Spleen (tissue), 11 donors: ENCODE measurements at regions not wholly inside any gene's neighbourhood (a gene's known extent, or its start where the extent isn't known, plus 50 kb on each side); places are given as distances from the start of the nearest gene placed in this dataset.

Experiments
- DNase-seq: peaks from one replicate; pipeline ENCODE4 v3.0.0-alpha.2; 2020
- H3K27ac ChIP-seq, 8 donors: fragments of 200-600 bp; sonication (generic) in 7 of 8; 1 replicate in 4 of 8; 2 replicates in 4 of 8; pipeline versions ENCODE4 v1.5.0 to v1.8.0; 2016 to 2021; ENCODE audit warnings: inconsistent platforms in 4 of 8, mild to moderate bottlenecking in 4 of 8, moderate library complexity in 1 of 8
- H3K27me3 ChIP-seq, 7 donors: fragments of 200-600 bp; sonication (generic) in 6 of 7; replicated peaks in 1 of 7; 1 replicate in 4 of 7; 2 replicates in 3 of 7; pipeline versions ENCODE4 v1.5.0 to v1.8.0; 2016 to 2021; ENCODE audit warnings: inconsistent platforms in 3 of 7, mild to moderate bottlenecking in 1 of 7
- H3K36me3 ChIP-seq, 6 donors: fragments of 200-600 bp; sonication (generic) in 5 of 6; 1 replicate in 4 of 6; 2 replicates in 2 of 6; pipeline versions ENCODE4 v1.5.0 to v1.8.0; 2016 to 2021; ENCODE audit warnings: inconsistent platforms in 2 of 6
- H3K4me1 ChIP-seq, 6 donors: fragments of 200-600 bp; sonication (generic) in 5 of 6; 1 replicate in 3 of 6; 2 replicates in 3 of 6; pipeline versions ENCODE4 v1.5.0 to v1.8.0; 2016 to 2021; ENCODE audit warnings: inconsistent platforms in 3 of 6
- H3K4me3 ChIP-seq, 8 donors: fragments of 200-600 bp; sonication (generic) in 7 of 8; 1 replicate in 4 of 8; 2 replicates in 4 of 8; pipeline versions ENCODE4 v1.5.0 to v1.8.0; 2016 to 2021; ENCODE audit warnings: inconsistent platforms in 4 of 8, mild to moderate bottlenecking in 4 of 8, moderate library complexity in 2 of 8
- H3K9me3 ChIP-seq, 8 donors: fragments of 200-600 bp; sonication (generic) in 7 of 8; 1 replicate in 4 of 8; 2 replicates in 4 of 8; pipeline versions ENCODE4 v1.5.0 to v1.8.0; 2016 to 2021; ENCODE audit warnings: inconsistent platforms in 4 of 8
- CTCF ChIP-seq, 11 experiments: fragments of 200-600 bp in 7 of 11; fragments of 450-650 bp in 4 of 11; sonication (generic) in 4 of 11; IDR thresholded peaks in 8 of 11; conservative IDR thresholded peaks in 3 of 11; 1 replicate in 7 of 11; 2 replicates in 4 of 11; pipeline versions ENCODE4 v1.4.0 to v1.8.0; 2016 to 2021; ENCODE audit warnings: antibody characterized with exemption in 11 of 11, inconsistent platforms in 4 of 11, mild to moderate bottlenecking in 1 of 11
- POLR2A ChIP-seq, 3 donors: fragments of 450-650 bp; IDR thresholded peaks; one replicate each; pipeline ENCODE4 v1.5.1; 2017; ENCODE audit warnings: antibody characterized with exemption in 3 of 3, mild to moderate bottlenecking in 1 of 3
- POLR2AphosphoS5 ChIP-seq, 3 donors: sonication (generic); formaldehyde crosslinking; IDR thresholded peaks; one replicate each; pipeline ENCODE4 v1.5.1; 2017; ENCODE audit warnings: antibody characterized with exemption in 3 of 3
- WGBS, 5 donors: extraction: QIAGEN DNeasy Blood & Tissue Kit in 3 of 5; methylation state at CpG; one replicate each; pipeline versions ENCODE4 v1.1.5 to v1.1.7; 2013 to 2018; 5-methylcytosine and 5-hydroxymethylcytosine counted together
- intact Hi-C: fragments of 100-400 bp; cut with DNase I; formaldehyde crosslinking; loops from one replicate; pipeline ENCODE4 v1.15.0; 2023; ENCODE audit warnings: low total_unique reads
- donor health status: healthy with polysubstance abuse.
- donor health status: DM: no; HTN: no; CAD: no; lungs with moderate emphysema.
- donor health status: DM: no; HTN: no; CAD: no.
- donor health status: Bipolar disorder and iron deficiency.
- donor health status: healthy.
- donor health status: DM: no; HTN: no; CAD: no.
- donor health status: DM: yes; HTN: yes; CAD: no.

DNA sequence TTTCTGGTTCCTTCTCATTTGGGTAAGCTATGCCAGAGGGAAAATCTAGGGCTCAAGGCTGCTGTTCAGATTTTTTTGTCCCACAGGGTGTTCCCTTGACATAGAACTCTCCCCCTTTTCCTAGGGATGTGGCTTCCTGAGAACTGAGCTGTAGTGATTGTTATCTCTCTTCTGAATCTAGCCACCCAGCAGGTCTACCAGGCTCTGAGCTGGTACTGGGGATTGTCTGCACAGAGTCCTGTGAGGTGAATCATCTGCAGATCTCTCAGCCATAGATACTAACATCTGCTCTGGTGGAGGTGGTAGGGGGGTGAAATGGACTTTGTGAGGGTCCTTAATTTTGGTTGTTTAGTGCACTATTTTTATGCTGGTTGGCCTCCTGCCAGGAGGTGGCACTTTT is 167.3 kb upstream of the PGR start:
- Histone ChIP-seq H3K9me3 (peaks cover 0 to 46% (median 19%) of the 10 kb centered on the region in 8 donors), H3K27ac (no peak overlapping the region), H3K27me3 (no peaks in the 10 kb centered on the region), H3K36me3 (no peaks in the 10 kb centered on the region), H3K4me1 (no peaks in the 10 kb centered on the region), H3K4me3 (no peak overlapping the region)
- DNase-seq, result no peak
- TF ChIP-seq CTCF (IDR thresholded peaks at IDR 0.05 in 8 of 11, conservative IDR thresholded peaks at IDR 0.05 in 3 of 11) (no peak), POLR2AphosphoS5 (IDR thresholded peaks at IDR 0.05) (no peak), POLR2A (IDR thresholded peaks at IDR 0.05) (no peak)
- intact Hi-C loops, result no loop called here

DNA sequence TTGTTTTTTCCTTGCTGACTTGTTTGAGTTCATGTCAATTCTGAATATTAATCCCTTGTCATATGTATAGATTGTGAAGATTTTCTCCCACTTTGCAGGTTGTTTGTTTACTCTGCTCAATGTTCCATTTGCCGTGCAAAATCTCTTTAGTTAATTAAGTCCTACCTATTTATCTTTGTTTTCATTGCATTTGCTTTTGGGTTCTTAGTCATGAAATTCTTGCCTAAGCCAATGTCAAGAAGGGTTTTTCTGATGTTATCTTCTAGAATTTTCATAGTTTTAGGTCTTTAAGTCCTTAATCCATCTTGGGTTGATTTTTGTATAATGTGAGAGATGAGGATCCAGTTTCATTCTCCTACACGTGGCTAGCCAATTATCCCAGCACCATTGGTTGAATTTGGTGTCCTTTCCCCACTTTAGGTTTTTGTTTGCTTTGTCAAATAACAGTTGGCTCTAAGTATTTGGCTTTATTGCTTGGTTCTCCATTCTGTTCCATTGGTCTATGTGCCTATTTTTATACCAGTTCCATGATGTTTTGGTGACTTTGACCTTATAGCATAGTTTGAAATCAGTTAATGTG is 163.1 kb upstream of the PGR start:
- intact Hi-C loops, result no loop called here
- TF ChIP-seq POLR2A (IDR thresholded peaks at IDR 0.05), result no peak
- no peak for TF ChIP-seq CTCF (IDR thresholded peaks at IDR 0.05 in 8 of 11, conservative IDR thresholded peaks at IDR 0.05 in 3 of 11)
- no peak for TF ChIP-seq POLR2AphosphoS5 (IDR thresholded peaks at IDR 0.05)
- WGBS, 5 donors, result 66 to 77% (median 72%) methylated on average over 2 of the region's 2 CpGs
- Histone ChIP-seq H3K4me1 (no peaks in the 10 kb centered on the region), H3K4me3 (no peak overlapping the region), H3K36me3 (no peaks in the 10 kb centered on the region), H3K27me3 (no peaks in the 10 kb centered on the region), H3K9me3 (peaks cover 0 to 62% (median 43%) of the 10 kb centered on the region in 8 donors), H3K27ac (no peak overlapping the region)
- DNase-seq, result no peak

- no peak for TF ChIP-seq POLR2AphosphoS5 (IDR thresholded peaks at IDR 0.05)
- WGBS, 5 donors, result 27 to 53% (median 38%) methylated on average over 1 of the region's 1 CpG
Observed at GRCh38 chr11:101291279-101291678, 161.7 kb upstream of the PGR start.

DNA sequence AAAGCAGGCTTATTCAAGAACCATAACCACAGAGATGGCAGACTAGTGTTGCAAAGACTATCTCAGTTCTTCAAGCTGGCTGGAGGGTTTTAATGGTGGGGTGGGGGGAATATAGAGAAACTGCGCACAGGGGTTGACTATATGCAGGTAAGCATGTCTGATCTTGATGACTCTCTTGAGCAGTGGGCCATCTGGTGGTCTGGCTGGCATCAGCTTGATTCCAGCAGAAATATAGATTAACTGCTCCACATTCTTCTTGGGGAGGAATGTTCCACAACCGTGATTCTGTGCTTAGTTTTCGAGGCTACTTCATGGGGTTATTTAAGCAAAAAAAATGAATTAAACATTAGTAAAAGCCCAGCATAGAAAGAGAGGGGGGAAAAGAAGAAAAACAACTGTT is 158.8 kb upstream of the PGR start:
- H3K27ac ChIP-seq, result no peak overlapping the region
- no peak for DNase-seq
- H3K4me3 ChIP-seq, result no peak overlapping the region
- no peaks in the 10 kb centered on the region for H3K4me1 ChIP-seq
- no peaks in the 10 kb centered on the region for H3K27me3 ChIP-seq
- no peak for TF ChIP-seq POLR2A (IDR thresholded peaks at IDR 0.05)
- TF ChIP-seq CTCF (IDR thresholded peaks at IDR 0.05 in 8 of 11, conservative IDR thresholded peaks at IDR 0.05 in 3 of 11), result no peak
- no peak for TF ChIP-seq POLR2AphosphoS5 (IDR thresholded peaks at IDR 0.05)
- H3K9me3 ChIP-seq, result peaks cover 0 to 52% (median 26%) of the 10 kb centered on the region in 8 donors
- no peaks in the 10 kb centered on the region for H3K36me3 ChIP-seq
- WGBS, 5 donors, result 58 to 68% (median 62%) methylated on average over 3 of the region's 3 CpGs
- intact Hi-C loops, result no loop called here

More at GRCh38 chr11:101291279-101291678, 161.7 kb upstream of the PGR start:
- no peak for DNase-seq
- intact Hi-C loops, result no loop called here
- Histone ChIP-seq H3K4me1 (no peaks in the 10 kb centered on the region), H3K27me3 (no peaks in the 10 kb centered on the region), H3K27ac (no peak overlapping the region), H3K36me3 (no peaks in the 10 kb centered on the region), H3K4me3 (no peak overlapping the region), H3K9me3 (peaks cover 0 to 54% (median 31%) of the 10 kb centered on the region in 8 donors)

DNA sequence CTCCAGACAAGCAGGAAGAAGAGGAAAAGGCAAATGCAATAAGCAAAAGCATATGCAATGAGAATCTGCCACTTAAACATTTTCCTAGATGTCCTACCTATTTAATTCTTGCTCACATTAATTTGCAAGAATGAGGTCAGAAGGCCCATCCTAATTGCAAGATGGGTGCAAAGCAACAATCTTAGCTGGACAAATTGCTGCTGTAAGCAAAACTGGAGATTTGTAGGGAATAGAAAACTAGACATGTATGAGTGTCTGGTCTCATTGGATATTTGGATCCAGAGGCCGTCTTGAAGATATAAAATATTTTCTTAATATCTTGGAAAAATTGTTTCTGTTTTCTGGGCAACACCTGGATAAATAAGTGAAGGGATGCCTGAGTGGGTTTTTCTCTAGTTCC is 150.1 kb upstream of the PGR start:
- 78 to 94% (median 88%) methylated on average over 1 of the region's 1 CpG for WGBS, 5 donors
- no peak for DNase-seq
- no peaks in the 10 kb centered on the region for H3K27me3 ChIP-seq
- TF ChIP-seq CTCF (IDR thresholded peaks at IDR 0.05 in 8 of 11, conservative IDR thresholded peaks at IDR 0.05 in 3 of 11) (no peak), POLR2AphosphoS5 (IDR thresholded peaks at IDR 0.05) (no peak), POLR2A (IDR thresholded peaks at IDR 0.05) (no peak)
- H3K4me3 ChIP-seq, result no peak overlapping the region
- peaks cover 0 to 11% (median 0%) of the 10 kb centered on the region in 8 donors for H3K9me3 ChIP-seq
- H3K27ac ChIP-seq, result no peak overlapping the region
- intact Hi-C loops, result no loop called here
- H3K4me1 ChIP-seq, result no peaks in the 10 kb centered on the region
- H3K36me3 ChIP-seq, result no peaks in the 10 kb centered on the region
